ENCODE measurements at regions not wholly inside any gene's neighbourhood (a gene's known extent, or its start where the extent isn't known, plus 50 kb on each side); places are given as distances from the start of the nearest gene placed in this dataset.

- no peaks in the 10 kb centered on the region for H3K27me3 ChIP-seq
- no peaks in the 10 kb centered on the region for H3K36me3 ChIP-seq
- intact Hi-C loops (cut with DNase I) = no loop called here
- DNase-seq (ENCODE audit: extremely low spot score in 2 of 2) = no peak
- TF ChIP-seq CTCF (IDR thresholded peaks at IDR 0.05) (no peak), POLR2A (IDR thresholded peaks at IDR 0.05) (no peak)
- H3K27ac ChIP-seq = no peak overlapping the region
- H3K4me1 ChIP-seq = no peaks in the 10 kb centered on the region
- no peaks in the 10 kb centered on the region for H3K9me3 ChIP-seq
- no peak overlapping the region for H3K4me3 ChIP-seq
Observed at GRCh38 chr19:27936139-27936538, 1276.8 kb downstream of the UQCRFS1 start.

- intact Hi-C loops (cut with DNase I) = no loop called here
Observed at GRCh38 chr19:27935669-27936068, 1277.3 kb downstream of the UQCRFS1 start.

GRCh38 chr19:27929399-27929798, 1283.6 kb downstream of the UQCRFS1 start:
- Histone ChIP-seq H3K4me3 (no peak overlapping the region), H3K36me3 (no peaks in the 10 kb centered on the region), H3K9me3 (no peaks in the 10 kb centered on the region), H3K27ac (no peak overlapping the region), H3K4me1 (no peaks in the 10 kb centered on the region), H3K27me3 (no peaks in the 10 kb centered on the region)
- intact Hi-C loops (cut with DNase I) = no loop called here
- no peak for DNase-seq (ENCODE audit: extremely low spot score in 2 of 2)
- no peak for TF ChIP-seq CTCF (IDR thresholded peaks at IDR 0.05)

More at GRCh38 chr19:27935669-27936068, 1277.3 kb downstream of the UQCRFS1 start:
- H3K4me3 ChIP-seq = no peak overlapping the region
- no peaks in the 10 kb centered on the region for H3K9me3 ChIP-seq
- no peaks in the 10 kb centered on the region for H3K36me3 ChIP-seq
- H3K27ac ChIP-seq = no peak overlapping the region
- H3K27me3 ChIP-seq = no peaks in the 10 kb centered on the region
- H3K4me1 ChIP-seq = no peaks in the 10 kb centered on the region
- DNase-seq (ENCODE audit: extremely low spot score in 2 of 2) = no peak
- TF ChIP-seq POLR2AphosphoS5 (IDR thresholded peaks at IDR 0.05; ENCODE audit: insufficient read depth in 1 of 2, low read depth in 1 of 2) = no peak
- no peak for TF ChIP-seq CTCF (IDR thresholded peaks at IDR 0.05)
- no peak for TF ChIP-seq POLR2A (IDR thresholded peaks at IDR 0.05)

- Histone ChIP-seq H3K36me3 (no peaks in the 10 kb centered on the region), H3K4me1 (no peaks in the 10 kb centered on the region), H3K9me3 (no peaks in the 10 kb centered on the region), H3K27me3 (no peaks in the 10 kb centered on the region), H3K27ac (no peak overlapping the region), H3K4me3 (no peak overlapping the region)
- intact Hi-C loops (cut with DNase I) = no loop called here
- no peak for TF ChIP-seq CTCF (IDR thresholded peaks at IDR 0.05)
- TF ChIP-seq POLR2AphosphoS5 (IDR thresholded peaks at IDR 0.05; ENCODE audit: insufficient read depth in 1 of 2, low read depth in 1 of 2) = no peak
- DNase-seq (ENCODE audit: extremely low spot score in 2 of 2) = no peak
Observed at GRCh38 chr19:27925202-27925601, 1287.7 kb downstream of the UQCRFS1 start.

- Histone ChIP-seq H3K4me3 (no peak overlapping the region), H3K27ac (no peak overlapping the region), H3K27me3 (no peaks in the 10 kb centered on the region), H3K9me3 (no peaks in the 10 kb centered on the region), H3K4me1 (no peaks in the 10 kb centered on the region), H3K36me3 (no peaks in the 10 kb centered on the region)
- intact Hi-C loops (cut with DNase I) = no loop called here
- DNase-seq (ENCODE audit: extremely low spot score in 2 of 2) = no peak
- TF ChIP-seq CTCF (IDR thresholded peaks at IDR 0.05) (no peak), POLR2A (IDR thresholded peaks at IDR 0.05) (no peak), POLR2AphosphoS5 (IDR thresholded peaks at IDR 0.05; ENCODE audit: insufficient read depth in 1 of 2, low read depth in 1 of 2) (no peak)
Observed at GRCh38 chr19:27922970-27923369, 1290.0 kb downstream of the UQCRFS1 start.

Data from vagina (tissue), 2 donors.